H1 (cell line): ENCODE measurements at regions not wholly inside any gene's neighbourhood (a gene's known extent, or its start where the extent isn't known, plus 50 kb on each side); places are given as distances from the start of the nearest gene placed in this dataset.

ENCODE experiments used
- CTCF ChIA-PET: fragments of 300-600 bp; sonication (Branson Sonifier 250); formaldehyde crosslinking; loops from one replicate; lab custom pipeline; 2021; ENCODE audit not compliant: partially characterized antibody; lab: Charles Lee
- POLR2A ChIA-PET: fragments of 300-600 bp; sonication (Branson Sonifier 250); formaldehyde crosslinking; loops from one replicate; lab custom pipeline; 2021; ENCODE audit warnings: inconsistent platforms; ENCODE audit not compliant: partially characterized antibody; lab: Charles Lee
- DNase-seq, 2 experiments: peaks; one replicate each; pipeline versions ENCODE4 v3.0.0 to v3.0.0-alpha.2; 2010 to 2022; ENCODE audit warnings: low spot score in 2 of 2, low read depth in 1 of 2, mixed read lengths in 1 of 2
- FAIRE-seq: peaks from 2 replicates; lab custom pipeline; 2011; peaks lifted over from hg19 to GRCh38; lab: Jason Lieb, UNC
- H2AFZ ChIP-seq: 2 replicates; pipeline ENCODE4 v1.8.1; 2012; ENCODE audit warnings: low read length, inconsistent platforms
- H2AK5ac ChIP-seq: 2 replicates; pipeline ENCODE4 v1.6.1; 2013; ENCODE audit warnings: low read depth, low read length
- H2BK120ac ChIP-seq: replicated peaks from 2 replicates; pipeline ENCODE3; 2013; ENCODE audit warnings: low read depth, low read length, inconsistent platforms
- H2BK12ac ChIP-seq: 2 replicates; pipeline ENCODE4 v1.6.1; 2013; ENCODE audit warnings: low read depth, low read length
- H2BK15ac ChIP-seq: 2 replicates; pipeline ENCODE4 v1.6.1; 2013; ENCODE audit warnings: low read length
- H2BK20ac ChIP-seq: 2 replicates; pipeline ENCODE4 v1.6.1; 2013; ENCODE audit warnings: low read length
- H2BK5ac ChIP-seq: 2 replicates; pipeline ENCODE4 v1.6.1; 2013; ENCODE audit warnings: low read depth, low read length
- H3K14ac ChIP-seq: 2 replicates; pipeline ENCODE4 v1.6.1; 2013; ENCODE audit warnings: inconsistent platforms; ENCODE audit not compliant: insufficient read length
- H3K18ac ChIP-seq: 2 replicates; pipeline ENCODE4 v1.6.1; 2013; ENCODE audit warnings: low read length; ENCODE audit errors: extremely low read depth
- H3K23ac ChIP-seq: 2 replicates; pipeline ENCODE4 v1.6.1; 2013; ENCODE audit warnings: inconsistent platforms; ENCODE audit not compliant: insufficient read length
- H3K23me2 ChIP-seq: 2 replicates; pipeline ENCODE4 v1.6.1; 2013; ENCODE audit warnings: low read depth, low read length
- H3K27ac ChIP-seq: 2 replicates; pipeline ENCODE4 v1.6.1; 2011; ENCODE audit warnings: low read depth, low read length, inconsistent platforms
- H3K27me3 ChIP-seq, 4 experiments: replicated peaks in 1 of 4; 1 replicate in 1 of 4; 2 replicates in 3 of 4; pipeline versions ENCODE4 v1.6.1 to v1.8.1; 2011 to 2013; ENCODE audit warnings: low read length in 3 of 4, mild to moderate bottlenecking in 3 of 4, inconsistent platforms in 2 of 4, mixed read lengths in 2 of 4, moderate library complexity in 1 of 4; ENCODE audit not compliant: control insufficient read depth in 3 of 4, insufficient read depth in 3 of 4; ENCODE audit errors: extremely low read depth in 1 of 4
- H3K36me3 ChIP-seq, 4 experiments: 2 replicates each; pipeline versions ENCODE4 v1.6.1 to v1.8.1; 2011 to 2013; ENCODE audit warnings: mild to moderate bottlenecking in 4 of 4, low read length in 3 of 4, moderate library complexity in 2 of 4, control low read depth in 1 of 4, inconsistent platforms in 1 of 4; ENCODE audit not compliant: insufficient read depth in 4 of 4, control insufficient read depth in 2 of 4
- H3K4ac ChIP-seq: replicated peaks from 2 replicates; pipeline ENCODE3; 2013; ENCODE audit warnings: low read length, low read depth, mixed read lengths, inconsistent platforms; ENCODE audit not compliant: insufficient read length
- H3K4me1 ChIP-seq, 4 experiments: replicated peaks in 1 of 4; 1 replicate in 1 of 4; 2 replicates in 3 of 4; pipeline versions ENCODE4 v1.6.1 to v1.8.1; 2011 to 2013; ENCODE audit warnings: low read length in 3 of 4, inconsistent platforms in 2 of 4, mixed read lengths in 1 of 4; ENCODE audit not compliant: insufficient read depth in 4 of 4, control insufficient read depth in 3 of 4
- H3K4me2 ChIP-seq, 2 experiments: 2 replicates each; pipeline versions ENCODE4 v1.6.1 to v1.8.1; 2011 to 2013; ENCODE audit warnings: low read depth in 2 of 2, low read length in 2 of 2, control low read depth in 1 of 2, inconsistent platforms in 1 of 2, mild to moderate bottlenecking in 1 of 2; ENCODE audit not compliant: insufficient read depth in 1 of 2
- H3K4me3 ChIP-seq, 4 experiments: fragments of 200-600, 300-600 bp in 1 of 4; sonication (generic), shearing (Covaris generic), sonication (Bioruptor Twin) in 1 of 4; 2 replicates each; pipeline versions ENCODE4 v1.5.1 to v1.8.1; 2011 to 2016; ENCODE audit warnings: low read length in 4 of 4, low read depth in 3 of 4, control low read depth in 2 of 4, inconsistent platforms in 2 of 4, mild to moderate bottlenecking in 2 of 4, mixed read lengths in 1 of 4, moderate library complexity in 1 of 4; ENCODE audit not compliant: insufficient read depth in 2 of 4; ENCODE audit errors: extremely low read depth in 1 of 4
- H3K56ac ChIP-seq: replicated peaks from 2 replicates; pipeline ENCODE3; 2013; ENCODE audit warnings: low read depth, mild to moderate bottlenecking, mixed read lengths, low read length, inconsistent platforms; ENCODE audit not compliant: insufficient read length
- H3K79me1 ChIP-seq: 2 replicates; pipeline ENCODE4 v1.6.1; 2013; ENCODE audit warnings: low read depth, low read length, control low read depth
- H3K79me2 ChIP-seq, 2 experiments: 2 replicates each; pipeline versions ENCODE4 v1.6.1 to v1.8.1; 2012 to 2013; ENCODE audit warnings: low read length in 2 of 2, mild to moderate bottlenecking in 2 of 2, inconsistent platforms in 1 of 2; ENCODE audit not compliant: insufficient read depth in 2 of 2, control insufficient read depth in 1 of 2
- H3K9ac ChIP-seq, 4 experiments: replicated peaks in 1 of 4; 1 replicate in 1 of 4; 2 replicates in 3 of 4; pipeline versions ENCODE4 v1.6.1 to v1.8.1; 2011 to 2013; ENCODE audit warnings: low read depth in 3 of 4, low read length in 3 of 4, control low read depth in 2 of 4, mild to moderate bottlenecking in 2 of 4, moderate library complexity in 2 of 4, inconsistent platforms in 1 of 4; ENCODE audit errors: extremely low read depth in 1 of 4
- H3K9me3 ChIP-seq, 2 experiments: 2 replicates each; pipeline versions ENCODE4 v1.6.1 to v1.8.1; 2012 to 2013; ENCODE audit warnings: mild to moderate bottlenecking in 2 of 2, moderate library complexity in 2 of 2, control low read depth in 1 of 2, inconsistent platforms in 1 of 2, low read depth in 1 of 2, low read length in 1 of 2, mixed read lengths in 1 of 2; ENCODE audit not compliant: insufficient read depth in 2 of 2
- H4K20me1 ChIP-seq, 2 experiments: replicated peaks in 1 of 2; 2 replicates each; pipeline versions ENCODE3 to v1.8.1; 2011 to 2013; ENCODE audit warnings: inconsistent platforms in 2 of 2, low read length in 2 of 2, mild to moderate bottlenecking in 1 of 2; ENCODE audit not compliant: insufficient read depth in 2 of 2, control insufficient read depth in 1 of 2
- H4K5ac ChIP-seq: 2 replicates; pipeline ENCODE4 v1.6.1; 2013; ENCODE audit warnings: low read length, low read depth, mixed read lengths, inconsistent platforms; ENCODE audit not compliant: insufficient read length
- H4K8ac ChIP-seq: 2 replicates; pipeline ENCODE4 v1.8.0; 2013; ENCODE audit warnings: mild to moderate bottlenecking, moderate library complexity, low read length, inconsistent platforms; ENCODE audit not compliant: insufficient read depth; ENCODE audit errors: extremely low read depth
- H4K91ac ChIP-seq: replicated peaks from 2 replicates; pipeline ENCODE3; 2013; ENCODE audit warnings: low read length, mixed read lengths, inconsistent platforms; ENCODE audit not compliant: insufficient read length
- BCL11A ChIP-seq, 2 experiments: IDR thresholded peaks; one replicate each; pipeline ENCODE4 v1.6.1; 2011; ENCODE audit warnings: low read depth in 2 of 2, low read length in 2 of 2, mild to moderate bottlenecking in 2 of 2
- BRCA1 ChIP-seq: IDR thresholded peaks from 2 replicates; pipeline ENCODE4 v1.6.1; 2012; ENCODE audit warnings: low read depth, low read length, improper control_type of control experiment
- FOSL1 ChIP-seq: IDR thresholded peaks from 2 replicates; pipeline ENCODE4 v1.6.1; 2011; ENCODE audit warnings: mild to moderate bottlenecking, low read depth, low read length, moderate library complexity; ENCODE audit not compliant: insufficient read depth
- GTF2F1 ChIP-seq: IDR thresholded peaks from 2 replicates; pipeline ENCODE4 v1.6.1; 2012; ENCODE audit warnings: low read depth, low read length, improper control_type of control experiment, borderline replicate concordance
- NRF1 ChIP-seq: IDR thresholded peaks from 2 replicates; pipeline ENCODE4 v1.6.1; 2011; ENCODE audit warnings: mild to moderate bottlenecking, low read depth, low read length, improper control_type of control experiment
- POLR2A ChIP-seq, 2 experiments: IDR thresholded peaks; 1 replicate in 1 of 2; 2 replicates in 1 of 2; pipeline ENCODE4 v1.6.1; 2011; ENCODE audit warnings: low read depth in 2 of 2, low read length in 2 of 2, mild to moderate bottlenecking in 2 of 2; ENCODE audit errors: control extremely low read depth in 1 of 2
- RFX5 ChIP-seq: IDR thresholded peaks from 2 replicates; pipeline ENCODE4 v1.6.1; 2011; ENCODE audit warnings: low read depth, low read length, improper control_type of control experiment, borderline replicate concordance
- RNF2 ChIP-seq: fragments of 200-900, 300-1000 bp; sonication (generic); IDR thresholded peaks from 2 replicates; pipeline ENCODE4 v1.7.1; 2016; ENCODE audit warnings: borderline replicate concordance, low read depth, mild to moderate bottlenecking, antibody characterized with exemption, low read length; ENCODE audit not compliant: poor library complexity, severe bottlenecking; ENCODE audit errors: missing control alignments
- SAP30 ChIP-seq: fragments of 300-600 bp; sonication (generic); IDR thresholded peaks from 2 replicates; pipeline ENCODE4 v1.7.1; 2012; ENCODE audit warnings: low read length, moderate library complexity, mild to moderate bottlenecking, inconsistent platforms; ENCODE audit not compliant: insufficient read depth, insufficient replicate concordance
- SRF ChIP-seq: IDR thresholded peaks from 2 replicates; pipeline ENCODE4 v1.6.1; 2011; ENCODE audit warnings: mild to moderate bottlenecking, low read depth, low read length, moderate library complexity
- TEAD4 ChIP-seq: IDR thresholded peaks from 2 replicates; pipeline ENCODE4 v1.6.1; 2012; ENCODE audit warnings: low read depth, low read length, inconsistent platforms, mixed read lengths
- USF2 ChIP-seq: IDR thresholded peaks from 2 replicates; pipeline ENCODE4 v1.6.1; 2011; ENCODE audit warnings: low read length, improper control_type of control experiment
- WGBS, 2 experiments: shearing (Covaris generic) in 1 of 2; methylation state at CpG; one replicate each; pipeline versions ENCODE4 v1.1.6 to v1.1.7; 2013 to 2015; ENCODE audit warnings: low lambda C conversion rate in 2 of 2, mixed read lengths in 2 of 2, inconsistent platforms in 1 of 2, low coverage in 1 of 2, missing lambda C conversion rate in 1 of 2; ENCODE audit not compliant: insufficient replicate concordance in 2 of 2, insufficient coverage in 1 of 2, insufficient read length in 1 of 2; ENCODE audit errors: extremely low coverage in 1 of 2, missing lambda C conversion rate in 1 of 2; 5-methylcytosine and 5-hydroxymethylcytosine counted together
- TF ChIP-seq, protein P1 (sequence below): IDR thresholded peaks from 2 replicates; pipeline ENCODE4 v1.6.1; 2012; ENCODE audit warnings: inconsistent platforms

GRCh38 chr3:107045791-107046190 lies 331.4 kb upstream of the CCDC54 start:
- H3K56ac ChIP-seq = no peak overlapping the region
- H2BK20ac ChIP-seq = no peak overlapping the region
- no peaks in the 10 kb centered on the region for H3K36me3 ChIP-seq
- no peaks in the 10 kb centered on the region for H4K20me1 ChIP-seq
- no peak overlapping the region for H2BK120ac ChIP-seq
- ChIA-PET POLR2A (no interaction called here), CTCF (interaction anchor here (1.0 kb wide), 1 partner anchor 223 kb away, joined by 3 read pairs; no protein-coding TSS in a partner anchor)
- H3K23ac ChIP-seq = no peak overlapping the region
- H3K27me3 ChIP-seq = no peaks in the 10 kb centered on the region
- H3K79me2 ChIP-seq = no peaks in the 10 kb centered on the region
- no peak overlapping the region for H2BK5ac ChIP-seq
- FAIRE-seq (no peak), DNase-seq (no peak)
- no peaks in the 10 kb centered on the region; the same call in 1 of the 2 replicates for H3K23me2 ChIP-seq
- H2BK12ac ChIP-seq = no peak overlapping the region
- H3K27ac ChIP-seq = no peak overlapping the region
- no peaks in the 10 kb centered on the region for H3K4me1 ChIP-seq
- 88% methylated on average over 3 of the region's 3 CpGs; no CpG with 5 or more reads in 1 of the 2 experiments for WGBS, 2 experiments
- H4K91ac ChIP-seq = no peak overlapping the region
- H3K79me1 ChIP-seq = no peaks in the 10 kb centered on the region
- no peak overlapping the region for H4K8ac ChIP-seq
- H3K9me3 ChIP-seq = no peaks in the 10 kb centered on the region
- no peak overlapping the region for H2AK5ac ChIP-seq
- no peak overlapping the region for H3K4me3 ChIP-seq
- H4K5ac ChIP-seq = no peak overlapping the region
- H2BK15ac ChIP-seq = no peak overlapping the region
- H2AFZ ChIP-seq = no peak overlapping the region
- H3K18ac ChIP-seq = no peak overlapping the region
- no peak overlapping the region for H3K14ac ChIP-seq
- H3K4ac ChIP-seq = no peak overlapping the region
- H3K4me2 ChIP-seq = no peak overlapping the region
- H3K9ac ChIP-seq = no peak overlapping the region
- TF ChIP-seq POLR2A (IDR thresholded peaks at IDR 0.05; ENCODE audit: control extremely low read depth in 1 of 2, low read depth in 2 of 2, low read length in 2 of 2) (no peak), FOSL1 (no peak), SRF (no peak), RFX5 (no peak), GTF2F1 (no peak), SAP30 (no peak), USF2 (no peak), BCL11A (IDR thresholded peaks at IDR 0.05; ENCODE audit: low read depth in 2 of 2, low read length in 2 of 2) (no peak), BRCA1 (no peak), TEAD4 (no peak), NRF1 (no peak), RNF2 (no peak)
- TF ChIP-seq, protein P1, sequence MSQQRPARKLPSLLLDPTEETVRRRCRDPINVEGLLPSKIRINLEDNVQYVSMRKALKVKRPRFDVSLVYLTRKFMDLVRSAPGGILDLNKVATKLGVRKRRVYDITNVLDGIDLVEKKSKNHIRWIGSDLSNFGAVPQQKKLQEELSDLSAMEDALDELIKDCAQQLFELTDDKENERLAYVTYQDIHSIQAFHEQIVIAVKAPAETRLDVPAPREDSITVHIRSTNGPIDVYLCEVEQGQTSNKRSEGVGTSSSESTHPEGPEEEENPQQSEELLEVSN = no peak
